ENCODE measurements at regions not wholly inside any gene's neighbourhood (a gene's known extent, or its start where the extent isn't known, plus 50 kb on each side); places are given as distances from the start of the nearest gene placed in this dataset.

DNA sequence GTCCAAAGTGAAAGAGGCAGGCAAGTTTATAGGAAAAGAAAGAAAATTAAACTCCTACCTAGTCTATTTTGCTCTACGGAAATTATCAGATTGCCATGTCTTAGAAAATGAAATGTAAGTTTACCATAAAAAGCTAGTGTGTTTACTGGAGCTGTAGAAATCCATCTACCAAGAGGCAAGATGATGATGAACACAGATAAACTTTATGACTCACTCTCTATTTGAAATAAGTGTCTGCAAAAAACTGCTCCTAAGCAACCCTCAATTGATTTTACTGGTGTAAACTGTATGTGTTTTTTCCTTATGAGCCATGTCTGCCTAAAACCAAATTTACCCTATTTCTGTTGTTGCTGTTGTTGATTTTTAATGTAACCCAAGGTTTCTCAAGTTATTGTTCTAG is 73.8 kb upstream of the TMEM106B start:
- FAIRE-seq (no peak), DNase-seq (ENCODE audit: low spot score) (no peak), ATAC-seq (no peak)
- H3K9ac ChIP-seq (ENCODE audit: insufficient read depth, low read depth, low read length), result no peak overlapping the region
- peaks cover 4% of the 10 kb centered on the region; the same call in 1 of the 2 replicates for H3K9me3 ChIP-seq (ENCODE audit: low read length)
- no peaks in the 10 kb centered on the region for H4K20me1 ChIP-seq (ENCODE audit: insufficient read depth, low read length)
- ChIA-PET POLR2A (no interaction called here), CTCF (ENCODE audit: low intra/inter-chr PET ratio, low total read pairs) (no interaction called here)
- in situ Hi-C loops (cut with HindIII; ENCODE audit: extremely low pct_ligation_motif_present, low pct_unique_long_range_greater_than_20kb) (no loop called here), intact Hi-C loops (cut with micrococcal nuclease; ENCODE audit: unreplicated experiment) (no loop called here)
- TF ChIP-seq SSRP1 (CRISPR knock-in tag; IDR thresholded peaks at IDR 0.05), result no peak
- TF ChIP-seq, protein P1, sequence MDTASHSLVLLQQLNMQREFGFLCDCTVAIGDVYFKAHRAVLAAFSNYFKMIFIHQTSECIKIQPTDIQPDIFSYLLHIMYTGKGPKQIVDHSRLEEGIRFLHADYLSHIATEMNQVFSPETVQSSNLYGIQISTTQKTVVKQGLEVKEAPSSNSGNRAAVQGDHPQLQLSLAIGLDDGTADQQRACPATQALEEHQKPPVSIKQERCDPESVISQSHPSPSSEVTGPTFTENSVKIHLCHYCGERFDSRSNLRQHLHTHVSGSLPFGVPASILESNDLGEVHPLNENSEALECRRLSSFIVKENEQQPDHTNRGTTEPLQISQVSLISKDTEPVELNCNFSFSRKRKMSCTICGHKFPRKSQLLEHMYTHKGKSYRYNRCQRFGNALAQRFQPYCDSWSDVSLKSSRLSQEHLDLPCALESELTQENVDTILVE (CRISPR knock-in tag; IDR thresholded peaks at IDR 0.05), result no peak
- no peak for TF ChIP-seq SNAI1 (CRISPR knock-in tag; IDR thresholded peaks at IDR 0.05; ENCODE audit: borderline replicate concordance)
- TF ChIP-seq, protein P2, sequence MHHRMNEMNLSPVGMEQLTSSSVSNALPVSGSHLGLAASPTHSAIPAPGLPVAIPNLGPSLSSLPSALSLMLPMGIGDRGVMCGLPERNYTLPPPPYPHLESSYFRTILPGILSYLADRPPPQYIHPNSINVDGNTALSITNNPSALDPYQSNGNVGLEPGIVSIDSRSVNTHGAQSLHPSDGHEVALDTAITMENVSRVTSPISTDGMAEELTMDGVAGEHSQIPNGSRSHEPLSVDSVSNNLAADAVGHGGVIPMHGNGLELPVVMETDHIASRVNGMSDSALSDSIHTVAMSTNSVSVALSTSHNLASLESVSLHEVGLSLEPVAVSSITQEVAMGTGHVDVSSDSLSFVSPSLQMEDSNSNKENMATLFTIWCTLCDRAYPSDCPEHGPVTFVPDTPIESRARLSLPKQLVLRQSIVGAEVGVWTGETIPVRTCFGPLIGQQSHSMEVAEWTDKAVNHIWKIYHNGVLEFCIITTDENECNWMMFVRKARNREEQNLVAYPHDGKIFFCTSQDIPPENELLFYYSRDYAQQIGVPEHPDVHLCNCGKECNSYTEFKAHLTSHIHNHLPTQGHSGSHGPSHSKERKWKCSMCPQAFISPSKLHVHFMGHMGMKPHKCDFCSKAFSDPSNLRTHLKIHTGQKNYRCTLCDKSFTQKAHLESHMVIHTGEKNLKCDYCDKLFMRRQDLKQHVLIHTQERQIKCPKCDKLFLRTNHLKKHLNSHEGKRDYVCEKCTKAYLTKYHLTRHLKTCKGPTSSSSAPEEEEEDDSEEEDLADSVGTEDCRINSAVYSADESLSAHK (CRISPR knock-in tag; IDR thresholded peaks at IDR 0.05; ENCODE audit: borderline replicate concordance), result no peak
- no peak for TF ChIP-seq ZNF619 (CRISPR knock-in tag; IDR thresholded peaks at IDR 0.05)
- no peak for TF ChIP-seq MBD4 (IDR thresholded peaks at IDR 0.05; ENCODE audit: borderline replicate concordance, low read length)
- TF ChIP-seq SATB2 (CRISPR knock-in tag; IDR thresholded peaks at IDR 0.05), result no peak
- no peak for TF ChIP-seq SRF (IDR thresholded peaks at IDR 0.05; ENCODE audit: low read depth, low read length)
- TF ChIP-seq ZNF335 (CRISPR knock-in tag; IDR thresholded peaks at IDR 0.05), result no peak
- TF ChIP-seq ZNF747 (CRISPR knock-in tag; IDR thresholded peaks at IDR 0.05; ENCODE audit: borderline replicate concordance), result no peak
- TF ChIP-seq, protein P3, sequence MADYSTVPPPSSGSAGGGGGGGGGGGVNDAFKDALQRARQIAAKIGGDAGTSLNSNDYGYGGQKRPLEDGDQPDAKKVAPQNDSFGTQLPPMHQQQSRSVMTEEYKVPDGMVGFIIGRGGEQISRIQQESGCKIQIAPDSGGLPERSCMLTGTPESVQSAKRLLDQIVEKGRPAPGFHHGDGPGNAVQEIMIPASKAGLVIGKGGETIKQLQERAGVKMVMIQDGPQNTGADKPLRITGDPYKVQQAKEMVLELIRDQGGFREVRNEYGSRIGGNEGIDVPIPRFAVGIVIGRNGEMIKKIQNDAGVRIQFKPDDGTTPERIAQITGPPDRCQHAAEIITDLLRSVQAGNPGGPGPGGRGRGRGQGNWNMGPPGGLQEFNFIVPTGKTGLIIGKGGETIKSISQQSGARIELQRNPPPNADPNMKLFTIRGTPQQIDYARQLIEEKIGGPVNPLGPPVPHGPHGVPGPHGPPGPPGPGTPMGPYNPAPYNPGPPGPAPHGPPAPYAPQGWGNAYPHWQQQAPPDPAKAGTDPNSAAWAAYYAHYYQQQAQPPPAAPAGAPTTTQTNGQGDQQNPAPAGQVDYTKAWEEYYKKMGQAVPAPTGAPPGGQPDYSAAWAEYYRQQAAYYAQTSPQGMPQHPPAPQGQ (CRISPR knock-in tag; IDR thresholded peaks at IDR 0.05; ENCODE audit: borderline replicate concordance), result no peak
- TF ChIP-seq CHCHD3 (CRISPR knock-in tag; IDR thresholded peaks at IDR 0.05), result no peak
- H3K27ac ChIP-seq (ENCODE audit: extremely low read length, insufficient read depth, low read length), result no peak overlapping the region
- no peaks in the 10 kb centered on the region for H3K36me3 ChIP-seq (replicated peaks in 1 of 2; ENCODE audit: control insufficient read depth in 1 of 2, insufficient read depth in 2 of 2, low read length in 2 of 2)
- BruUV-seq (replicated peaks), result no TSS peak
- no peak overlapping the region for H2AFZ ChIP-seq (ENCODE audit: low read length)
- 41% methylated on average over 1 of the region's 1 CpG for WGBS (ENCODE audit: low lambda C conversion rate)
- H3K4me2 ChIP-seq (ENCODE audit: low read depth, low read length), result no peak overlapping the region
- H3K27me3 ChIP-seq (ENCODE audit: control insufficient read depth in 1 of 2, insufficient read depth in 2 of 2, low read length in 2 of 2), result no peaks in the 10 kb centered on the region
- no peak overlapping the region for H3K4me3 ChIP-seq (replicated peaks in 1 of 3; ENCODE audit: insufficient read depth in 1 of 3, low read depth in 2 of 3, low read length in 3 of 3)
- no peaks in the 10 kb centered on the region for H3K79me2 ChIP-seq (ENCODE audit: insufficient read depth, low read length)
- H3K4me1 ChIP-seq (ENCODE audit: insufficient read depth, low read length), result no peaks in the 10 kb centered on the region

All from HepG2 (cell line).